OCI-LY1 (cell line): ENCODE measurements at regions not wholly inside any gene's neighbourhood (a gene's known extent, or its start where the extent isn't known, plus 50 kb on each side); places are given as distances from the start of the nearest gene placed in this dataset.

Source experiments
- H2AFZ ChIP-seq: fragments of 200-600 bp; sonication (generic), shearing (Covaris generic); 2 replicates; pipeline ENCODE4 v1.6.0; 2014; ENCODE audit warnings: antibody characterized with exemption, mild to moderate bottlenecking, low read length
- H3F3A ChIP-seq: fragments of 200-600 bp; sonication (generic), shearing (Covaris generic); 2 replicates; pipeline ENCODE4 v1.6.0; 2014; ENCODE audit warnings: mild to moderate bottlenecking, antibody characterized with exemption, low read length, moderate library complexity; ENCODE audit not compliant: insufficient read depth
- H3K27ac ChIP-seq: fragments of 200-600 bp; sonication (generic); 2 replicates; pipeline ENCODE4 v1.5.1; 2014; ENCODE audit warnings: low read length, mixed run types, mild to moderate bottlenecking, low read depth; ENCODE audit not compliant: poor library complexity, severe bottlenecking
- H3K27me3 ChIP-seq: fragments of 200-600 bp; sonication (generic); 2 replicates; pipeline ENCODE4 v1.6.0; 2014; ENCODE audit warnings: antibody characterized with exemption, mild to moderate bottlenecking, low read length, moderate library complexity; ENCODE audit not compliant: insufficient read depth
- H3K36me3 ChIP-seq: fragments of 200-600 bp; sonication (generic); 2 replicates; pipeline ENCODE4 v1.6.1; 2014; ENCODE audit warnings: mild to moderate bottlenecking, antibody characterized with exemption, low read length, moderate library complexity, mixed read lengths; ENCODE audit not compliant: insufficient read depth
- H3K4me1 ChIP-seq: fragments of 200-600 bp; sonication (generic); 2 replicates; pipeline ENCODE4 v1.5.1; 2014; ENCODE audit warnings: mild to moderate bottlenecking, low read length, moderate library complexity; ENCODE audit not compliant: insufficient read depth, severe bottlenecking
- H3K4me2 ChIP-seq: fragments of 200-600 bp; sonication (generic), shearing (Covaris generic); 2 replicates; pipeline ENCODE4 v1.6.1; 2014; ENCODE audit warnings: low read length
- H3K4me3 ChIP-seq: fragments of 200-600 bp; sonication (generic); 2 replicates; pipeline ENCODE4 v1.5.1; 2014; ENCODE audit warnings: low read length, low read depth, mild to moderate bottlenecking, mixed read lengths; ENCODE audit not compliant: poor library complexity, severe bottlenecking
- H3K79me2 ChIP-seq: fragments of 200-600 bp; shearing (Covaris generic); 2 replicates; pipeline ENCODE4 v1.6.1; 2016; ENCODE audit warnings: mixed run types, low read length, mixed read lengths; ENCODE audit not compliant: insufficient read depth
- H3K9ac ChIP-seq: fragments of 200-600 bp; sonication (generic), shearing (Covaris generic); 2 replicates; pipeline ENCODE4 v1.6.1; 2014; ENCODE audit warnings: mild to moderate bottlenecking, low read length, mixed read lengths
- H3K9me2 ChIP-seq: fragments of 200-600 bp; sonication (generic), shearing (Covaris generic); 2 replicates; pipeline ENCODE4 v1.6.1; 2014; ENCODE audit warnings: low read depth, mild to moderate bottlenecking, low read length, mixed read lengths
- H3K9me3 ChIP-seq: fragments of 200-600 bp; shearing (Covaris generic); 2 replicates; pipeline ENCODE4 v1.6.1; 2014; ENCODE audit warnings: low read length, mixed read lengths
- H4K20me1 ChIP-seq: fragments of 200-600 bp; sonication (generic), shearing (Covaris generic); 2 replicates; pipeline ENCODE4 v1.6.0; 2016; ENCODE audit warnings: mild to moderate bottlenecking, low read length; ENCODE audit not compliant: insufficient read depth
- EZH2 ChIP-seq: fragments of 200-600 bp; sonication (generic), shearing (Covaris generic); IDR thresholded peaks from 2 replicates; pipeline ENCODE4 v1.8.0; 2017; ENCODE audit warnings: borderline replicate concordance, mixed run types, mild to moderate bottlenecking, antibody characterized with exemption, low read length, moderate library complexity, mixed read lengths
- TF ChIP-seq, protein P1 (sequence below): fragments of 200-600 bp; sonication (generic), shearing (Covaris generic); IDR thresholded peaks from 2 replicates; pipeline ENCODE4 v1.5.1; 2017; ENCODE audit warnings: mild to moderate bottlenecking, antibody characterized with exemption, low read length, moderate library complexity, mixed read lengths

DNA sequence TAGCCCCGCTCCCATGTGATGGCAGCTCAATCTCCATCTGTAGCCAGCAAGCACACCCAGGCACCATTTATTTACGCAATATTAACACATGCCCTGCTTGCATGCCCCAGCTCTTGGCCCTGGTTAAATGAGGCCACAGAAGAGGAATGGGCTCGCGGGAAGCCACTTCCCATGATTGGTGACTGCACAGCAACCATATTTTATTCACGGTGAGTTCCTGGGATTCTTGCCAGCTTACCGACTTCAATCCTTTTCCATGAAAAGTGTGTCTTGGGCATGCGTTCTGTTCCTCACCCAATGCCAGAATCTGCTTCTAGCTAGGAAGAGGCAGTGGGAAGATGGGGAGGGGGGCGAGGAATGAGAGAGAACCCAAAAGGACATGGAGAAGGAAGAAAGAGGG, 54.7 kb downstream of the PITPNM2 start:
- no peak overlapping the region for H3K4me2 ChIP-seq
- H3K9ac ChIP-seq: no peak overlapping the region
- H3K27me3 ChIP-seq: no peaks in the 10 kb centered on the region
- H3K4me1 ChIP-seq: peaks cover 92% of the 10 kb centered on the region
- no peak overlapping the region for H3K4me3 ChIP-seq
- peaks cover 59% of the 10 kb centered on the region; the same call in 1 of the 2 replicates for H3K36me3 ChIP-seq
- H2AFZ ChIP-seq: no peak overlapping the region
- no peaks in the 10 kb centered on the region for H3K9me2 ChIP-seq
- TF ChIP-seq, protein P1, sequence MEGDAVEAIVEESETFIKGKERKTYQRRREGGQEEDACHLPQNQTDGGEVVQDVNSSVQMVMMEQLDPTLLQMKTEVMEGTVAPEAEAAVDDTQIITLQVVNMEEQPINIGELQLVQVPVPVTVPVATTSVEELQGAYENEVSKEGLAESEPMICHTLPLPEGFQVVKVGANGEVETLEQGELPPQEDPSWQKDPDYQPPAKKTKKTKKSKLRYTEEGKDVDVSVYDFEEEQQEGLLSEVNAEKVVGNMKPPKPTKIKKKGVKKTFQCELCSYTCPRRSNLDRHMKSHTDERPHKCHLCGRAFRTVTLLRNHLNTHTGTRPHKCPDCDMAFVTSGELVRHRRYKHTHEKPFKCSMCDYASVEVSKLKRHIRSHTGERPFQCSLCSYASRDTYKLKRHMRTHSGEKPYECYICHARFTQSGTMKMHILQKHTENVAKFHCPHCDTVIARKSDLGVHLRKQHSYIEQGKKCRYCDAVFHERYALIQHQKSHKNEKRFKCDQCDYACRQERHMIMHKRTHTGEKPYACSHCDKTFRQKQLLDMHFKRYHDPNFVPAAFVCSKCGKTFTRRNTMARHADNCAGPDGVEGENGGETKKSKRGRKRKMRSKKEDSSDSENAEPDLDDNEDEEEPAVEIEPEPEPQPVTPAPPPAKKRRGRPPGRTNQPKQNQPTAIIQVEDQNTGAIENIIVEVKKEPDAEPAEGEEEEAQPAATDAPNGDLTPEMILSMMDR: no peak
- TF ChIP-seq EZH2: no peak
- H3F3A ChIP-seq: no peaks in the 10 kb centered on the region
- no peaks in the 10 kb centered on the region for H3K9me3 ChIP-seq
- peaks cover 16% of the 10 kb centered on the region; the same call in 1 of the 2 replicates for H3K79me2 ChIP-seq
- H4K20me1 ChIP-seq: no peaks in the 10 kb centered on the region
- H3K27ac ChIP-seq: peak overlapping the region; percentile 93

GRCh38 chr12:123095078-123095881, 55.6 kb downstream of the PITPNM2 start:
- no peak for TF ChIP-seq EZH2
- TF ChIP-seq, protein P1: no peak
- no peaks in the 10 kb centered on the region for H3K27me3 ChIP-seq
- H3K36me3 ChIP-seq: peaks cover 59% of the 10 kb centered on the region; the same call in 1 of the 2 replicates
- no peak overlapping the region for H2AFZ ChIP-seq
- H3K4me3 ChIP-seq: no peak overlapping the region
- no peaks in the 10 kb centered on the region for H3F3A ChIP-seq
- H3K9me3 ChIP-seq: no peaks in the 10 kb centered on the region
- no peaks in the 10 kb centered on the region for H4K20me1 ChIP-seq
- no peak overlapping the region for H3K4me2 ChIP-seq
- H3K79me2 ChIP-seq: peaks cover 16% of the 10 kb centered on the region; the same call in 1 of the 2 replicates
- H3K4me1 ChIP-seq: peaks cover 92% of the 10 kb centered on the region
- no peak overlapping the region for H3K9ac ChIP-seq
- no peaks in the 10 kb centered on the region for H3K9me2 ChIP-seq
- H3K27ac ChIP-seq: peak overlapping the region; percentile 93

GRCh38 chr12:123094349-123095077, 56.4 kb downstream of the PITPNM2 start:
- Histone ChIP-seq H3K36me3 (peaks cover 56% of the 10 kb centered on the region; the same call in 1 of the 2 replicates), H3K9me2 (no peaks in the 10 kb centered on the region), H3K27ac (peak overlapping the region; percentile 93), H3K27me3 (no peaks in the 10 kb centered on the region), H4K20me1 (no peaks in the 10 kb centered on the region), H3K4me3 (no peak overlapping the region), H3K9me3 (no peaks in the 10 kb centered on the region), H3K79me2 (peaks cover 10% of the 10 kb centered on the region; the same call in 1 of the 2 replicates), H3K9ac (no peak overlapping the region; the same call in 1 of the 2 replicates), H3F3A (peaks cover 4% of the 10 kb centered on the region; the same call in 1 of the 2 replicates), H3K4me2 (no peak overlapping the region), H3K4me1 (peaks cover 92% of the 10 kb centered on the region), H2AFZ (no peak overlapping the region)
- no peak for TF ChIP-seq EZH2
- TF ChIP-seq, protein P1: no peak
